ENCODE measurements at regions not wholly inside any gene's neighbourhood (a gene's known extent, or its start where the extent isn't known, plus 50 kb on each side); places are given as distances from the start of the nearest gene placed in this dataset.

DNA sequence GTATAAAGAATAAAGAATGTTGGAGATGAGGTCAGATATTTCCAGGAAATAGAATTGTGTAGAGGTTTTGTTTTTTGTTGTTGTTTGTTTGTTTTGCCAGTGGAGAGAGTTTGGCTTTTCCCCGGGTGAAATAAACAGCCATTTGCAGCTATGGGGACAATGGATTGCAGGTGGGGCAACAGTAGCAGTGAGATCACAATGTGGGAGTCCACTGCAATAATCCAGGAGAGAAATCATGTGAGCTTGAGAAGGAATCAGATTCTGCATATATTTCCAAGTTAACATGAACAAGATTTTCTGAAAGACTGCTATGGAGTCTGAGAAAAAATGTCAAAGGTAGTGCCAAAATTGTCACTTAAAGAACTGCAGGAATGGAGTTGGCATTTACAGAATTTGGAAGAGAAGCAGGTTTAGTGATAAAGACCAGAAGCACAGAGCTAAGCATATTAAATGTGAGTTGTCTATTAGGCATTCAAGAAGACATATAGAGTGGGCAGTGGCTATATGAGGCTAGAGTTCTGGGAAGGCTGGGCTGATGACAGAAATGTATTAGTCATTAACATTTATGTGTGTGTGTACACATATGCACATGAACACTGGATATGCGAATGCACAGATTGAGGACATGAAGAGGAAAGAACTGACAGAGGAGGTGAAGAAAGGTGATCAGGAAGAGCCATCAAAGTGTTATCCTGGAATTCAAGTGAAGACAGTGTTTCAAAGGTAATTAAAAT is 729.6 kb upstream of the PTBP2 start:
- DNase-seq (ENCODE audit: low read depth in 2 of 2): no peak

DNA sequence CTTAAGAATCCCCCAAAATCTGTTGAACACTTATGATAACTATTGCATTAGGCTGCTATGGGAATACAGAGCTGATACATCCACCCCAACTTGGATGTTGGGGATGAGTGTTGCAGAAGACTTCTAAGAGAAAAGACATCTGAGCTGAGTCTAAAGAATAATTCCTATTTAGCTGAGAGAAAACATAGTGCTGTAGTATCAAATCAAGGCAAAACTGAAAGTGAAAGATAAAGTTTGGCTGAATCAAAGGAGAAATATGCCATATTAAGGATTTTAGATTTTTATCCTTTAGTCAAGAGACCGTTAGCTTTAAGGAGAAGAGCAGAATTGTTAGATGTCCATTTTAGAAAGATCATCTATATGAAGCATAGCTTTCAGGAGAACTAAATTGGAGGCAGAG is 726.9 kb upstream of the PTBP2 start:
- DNase-seq (ENCODE audit: low read depth in 2 of 2): no peak

DNA sequence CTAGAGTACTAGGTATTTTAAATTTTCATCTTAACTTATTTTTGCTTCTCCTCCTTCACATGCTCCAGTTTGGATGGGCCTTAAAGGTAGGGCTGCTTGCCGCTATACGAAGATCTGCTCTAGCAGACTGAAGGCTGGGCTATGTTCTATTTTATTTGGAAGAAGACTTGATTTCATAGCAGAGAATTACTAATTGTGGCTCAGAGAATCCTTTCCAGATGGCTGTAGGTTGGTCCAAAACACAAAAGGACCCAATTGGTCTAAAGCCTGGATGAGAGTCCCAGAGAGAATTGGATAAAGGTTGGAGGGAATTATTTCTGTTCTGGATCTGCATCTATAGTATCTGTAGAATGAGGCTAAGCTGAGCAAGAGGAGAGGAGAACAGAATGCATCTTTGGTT is 719.4 kb upstream of the PTBP2 start:
- no peak for DNase-seq (ENCODE audit: low read depth in 2 of 2)

DNA sequence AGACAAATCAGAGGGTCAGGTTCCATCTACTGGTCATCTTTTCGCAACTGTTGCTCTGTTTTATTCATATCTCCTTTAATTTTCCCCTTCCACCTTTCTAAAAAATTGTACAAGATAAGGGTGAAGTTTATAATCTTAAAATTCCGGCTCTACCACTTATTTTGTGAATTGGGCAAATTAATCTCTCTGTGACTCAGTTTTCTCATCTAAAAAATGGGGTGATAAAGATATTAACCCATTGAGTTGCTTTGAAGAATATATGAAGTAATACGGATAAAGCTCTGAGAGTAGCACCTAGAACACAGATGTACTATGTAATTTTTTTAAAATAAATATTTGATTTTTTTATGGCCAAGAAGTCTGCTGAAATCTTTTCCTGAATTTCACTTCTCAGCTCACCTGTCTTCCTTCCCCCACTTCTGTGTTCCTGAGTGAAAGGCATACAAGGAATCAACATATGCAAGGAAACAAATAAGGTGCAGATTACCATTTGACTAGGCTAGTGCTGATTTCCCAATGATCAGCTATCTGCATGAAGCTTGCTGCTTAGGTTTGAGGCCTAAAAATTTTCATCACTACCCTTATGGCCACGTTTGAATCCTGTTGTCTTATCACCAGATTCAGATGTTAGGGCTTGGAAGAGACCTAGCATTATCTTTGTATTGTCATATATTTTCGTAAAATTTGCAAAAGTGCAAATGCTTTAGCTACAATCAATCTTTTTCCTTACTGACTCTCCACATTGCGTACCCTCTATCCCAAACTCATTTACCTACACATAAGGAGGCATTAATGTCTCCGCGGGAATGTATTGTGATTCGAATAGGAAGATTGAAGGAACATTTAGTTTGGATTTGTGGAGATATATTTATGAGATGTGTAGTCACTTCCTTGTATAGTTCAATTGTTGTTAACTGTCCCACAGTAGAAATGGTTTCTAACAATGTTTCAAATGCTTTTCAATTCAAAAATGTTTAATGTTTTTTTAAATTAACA is 718.3 kb upstream of the PTBP2 start:
- DNase-seq (ENCODE audit: low read depth in 2 of 2): no peak

DNA sequence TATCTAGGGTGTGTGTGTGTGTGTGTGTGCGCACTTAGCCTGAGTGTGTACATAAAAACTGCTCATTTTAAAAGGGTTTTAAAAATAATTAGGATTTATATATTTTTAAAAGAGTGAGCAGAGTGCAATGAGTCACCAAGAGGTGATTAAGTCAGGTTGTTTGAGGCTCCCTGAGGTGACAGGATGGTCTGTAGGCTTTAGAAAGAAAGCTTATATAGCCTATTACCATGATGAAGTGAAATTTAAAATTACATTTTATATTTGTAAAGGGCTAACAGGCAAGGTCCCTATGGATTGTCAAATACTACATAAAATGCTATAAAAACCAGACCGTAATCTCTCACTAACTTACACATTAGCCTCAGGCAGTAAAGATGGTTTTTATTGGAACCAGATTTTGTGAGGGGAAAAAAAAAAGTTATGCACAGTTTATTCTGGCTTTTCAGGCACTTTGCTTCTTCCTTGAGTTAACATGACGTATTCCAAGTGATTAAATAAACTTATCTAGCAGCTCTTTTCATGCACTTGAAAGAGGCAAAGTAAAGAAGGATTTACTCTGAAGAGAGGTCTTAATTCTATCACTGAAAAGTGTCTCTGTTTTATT is 711.7 kb upstream of the PTBP2 start:
- no peak for DNase-seq (ENCODE audit: low read depth in 2 of 2)

DNA sequence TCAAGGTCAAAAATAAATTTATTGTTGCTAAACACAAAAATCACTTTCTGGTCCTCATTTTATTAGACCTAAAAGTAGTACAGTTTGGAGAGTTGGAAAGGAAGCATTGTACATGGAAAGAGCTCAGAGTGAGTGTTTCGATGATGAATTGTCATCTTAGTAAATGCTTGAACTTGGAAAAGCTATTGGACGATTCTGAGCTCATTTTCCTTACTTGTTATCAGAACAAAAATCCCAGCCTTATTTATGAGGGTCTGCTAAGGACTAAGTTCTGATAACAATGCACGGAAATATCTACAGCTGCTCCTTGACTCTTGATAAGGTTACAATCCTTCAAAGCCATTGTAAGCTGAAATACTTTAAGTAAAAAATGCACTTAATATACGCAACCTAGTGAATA is 710.0 kb upstream of the PTBP2 start:
- no peak for DNase-seq (ENCODE audit: low read depth in 2 of 2)

DNA sequence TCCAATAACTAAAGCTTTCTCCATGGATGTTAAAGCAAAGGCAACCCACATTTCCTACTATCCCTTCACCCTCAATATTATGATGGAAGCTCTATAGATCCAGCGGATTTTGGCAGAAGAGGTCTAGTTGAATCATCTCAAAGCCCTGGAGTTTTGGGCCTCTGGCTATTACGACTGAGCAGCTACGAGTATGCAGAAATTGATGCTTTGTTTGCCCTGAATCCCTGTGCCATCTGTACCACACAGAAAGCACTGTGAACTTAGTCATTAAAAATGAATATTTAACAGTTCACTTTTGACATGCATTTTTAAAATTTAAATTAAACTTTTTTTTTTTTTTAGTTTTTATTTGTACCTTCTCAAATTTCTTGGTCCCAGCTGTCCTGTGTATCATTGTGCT is 705.4 kb upstream of the PTBP2 start:
- no peak for DNase-seq (ENCODE audit: low read depth in 2 of 2)

DNA sequence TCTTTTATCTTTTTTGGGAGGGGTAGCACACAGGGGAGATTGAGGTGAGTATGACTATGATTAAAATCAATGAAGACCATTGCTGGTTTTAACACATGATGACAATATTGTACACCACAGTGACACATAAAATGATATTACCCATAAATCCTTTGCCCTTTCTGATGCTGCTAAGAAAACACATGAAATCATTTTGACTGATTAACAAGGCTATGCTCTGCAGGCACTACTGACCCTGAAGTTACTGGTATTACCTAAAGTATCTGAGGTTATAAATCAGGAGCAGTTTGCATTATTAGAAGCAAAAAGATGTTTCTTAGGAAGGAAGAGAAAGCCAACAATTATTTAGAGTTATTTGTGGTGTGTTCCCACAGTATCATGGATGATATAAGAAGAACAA is 701.2 kb upstream of the PTBP2 start:
- no peak for DNase-seq (ENCODE audit: low read depth in 2 of 2)

DNA sequence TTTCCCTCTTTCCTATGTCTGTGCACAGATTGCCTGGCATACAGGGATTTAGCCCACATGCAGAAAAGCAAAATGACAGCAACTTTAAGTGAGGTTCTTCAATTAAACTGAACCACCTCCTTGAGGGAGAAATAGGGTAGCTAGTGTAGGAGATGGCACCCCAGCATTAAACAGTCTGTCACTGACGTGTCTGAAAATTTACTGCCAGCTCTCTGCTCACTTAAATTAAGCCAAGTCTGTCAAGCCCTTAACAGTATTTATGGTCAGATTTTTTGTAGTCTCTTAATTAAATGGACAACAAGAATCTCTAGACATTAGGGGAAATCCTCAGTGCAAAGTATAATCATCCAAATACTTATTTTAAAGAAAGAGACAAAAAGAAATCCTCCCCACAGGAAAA is 696.5 kb upstream of the PTBP2 start:
- DNase-seq (ENCODE audit: low read depth in 2 of 2): no peak

DNA sequence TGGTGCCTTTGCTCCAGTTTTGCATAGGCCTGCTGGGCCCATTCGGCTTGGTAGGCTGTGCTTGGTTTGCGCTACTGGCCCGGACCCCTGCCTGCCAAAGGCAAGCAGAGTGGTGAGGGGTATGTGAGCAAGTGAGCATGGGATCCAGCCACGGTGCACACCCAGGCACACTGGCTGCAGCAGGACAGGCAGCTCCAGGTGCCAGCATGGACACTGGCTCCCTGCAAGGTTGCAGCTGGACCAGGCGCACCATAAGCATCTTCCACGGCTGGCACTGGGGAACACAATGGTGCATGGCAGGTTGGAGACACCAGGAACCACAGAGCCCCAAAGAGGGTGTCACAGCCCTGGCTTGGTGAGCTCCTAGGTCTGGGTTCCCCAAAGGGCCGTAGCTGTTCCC is 693.5 kb upstream of the PTBP2 start:
- DNase-seq (ENCODE audit: low read depth in 2 of 2): no peak

DNA sequence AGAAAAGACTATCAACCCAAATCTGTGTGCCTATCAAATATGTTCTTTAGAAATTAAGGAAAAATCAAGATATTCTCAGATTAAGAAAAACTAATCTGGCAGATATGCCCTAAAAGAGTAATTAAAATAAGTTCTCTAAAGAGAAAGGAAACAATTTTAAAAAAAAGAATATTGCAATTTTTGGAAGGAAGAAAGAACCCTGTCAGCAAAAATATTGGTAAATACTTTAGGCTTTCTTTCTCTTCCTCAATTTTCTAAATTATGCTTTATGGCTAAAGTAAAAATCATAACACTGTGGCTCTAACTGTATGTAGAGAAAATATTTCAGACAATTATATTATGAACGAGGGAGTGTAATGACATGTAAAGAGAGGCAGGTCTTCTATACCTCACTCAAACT is 691.3 kb upstream of the PTBP2 start:
- no peak for DNase-seq (ENCODE audit: low read depth in 2 of 2)

DNA sequence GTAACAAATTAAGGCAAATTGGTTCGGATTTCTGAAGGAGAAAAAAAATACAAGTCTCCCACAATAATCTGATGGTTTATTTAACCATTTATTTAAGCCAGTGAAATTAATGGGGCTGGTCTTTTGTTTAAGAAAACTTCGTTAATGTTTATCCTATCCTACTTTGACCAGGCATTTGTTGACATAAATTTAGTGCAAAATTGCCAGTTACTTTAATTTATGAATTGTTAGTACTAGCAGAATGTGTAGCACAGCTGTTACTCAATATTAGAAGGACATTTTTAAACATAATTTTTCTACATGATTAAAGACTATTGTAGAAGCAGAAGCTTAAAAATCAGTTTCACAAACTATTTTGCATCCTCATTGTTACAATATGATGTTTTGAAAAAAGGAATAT is 687.6 kb upstream of the PTBP2 start:
- no peak for DNase-seq (ENCODE audit: low read depth in 2 of 2)

DNA sequence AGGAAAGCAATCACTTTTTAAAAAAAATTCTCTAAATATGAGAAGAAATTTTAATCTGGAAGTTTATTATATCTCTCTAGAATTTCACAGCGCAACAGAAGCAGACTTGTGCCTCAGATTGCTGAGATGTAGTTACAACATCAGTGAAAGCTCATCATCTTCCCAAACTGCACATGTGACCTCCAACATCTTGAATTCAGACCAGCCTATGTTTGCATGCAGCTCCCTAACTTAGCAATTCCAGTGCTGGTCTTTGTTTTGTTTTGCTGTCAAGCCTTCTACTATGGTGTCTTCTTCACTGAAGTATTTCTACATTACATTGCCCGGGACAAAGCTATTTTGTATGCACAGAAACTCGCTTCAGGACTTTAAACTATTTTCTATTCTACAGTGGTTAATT is 684.8 kb upstream of the PTBP2 start:
- no peak for DNase-seq (ENCODE audit: low read depth in 2 of 2)

DNA sequence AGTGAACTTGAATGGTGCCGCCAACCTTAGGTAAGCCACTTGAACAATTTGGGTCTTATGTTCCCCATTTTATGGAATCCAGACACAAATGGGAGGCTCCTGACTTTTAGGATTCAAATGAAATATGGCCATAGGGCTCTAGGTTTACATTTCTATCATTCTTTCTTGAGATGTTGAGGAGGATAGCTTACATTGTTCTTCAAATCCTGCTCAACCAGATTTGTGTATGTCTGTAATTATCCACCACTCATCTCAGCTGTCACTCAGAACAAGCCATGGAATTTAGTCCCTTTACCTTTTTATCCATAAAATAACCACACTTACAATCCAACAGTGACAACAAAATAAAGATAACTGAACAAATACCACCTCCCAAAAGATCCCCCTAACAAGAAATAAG is 682.9 kb upstream of the PTBP2 start:
- DNase-seq (ENCODE audit: low read depth in 2 of 2): no peak

DNA sequence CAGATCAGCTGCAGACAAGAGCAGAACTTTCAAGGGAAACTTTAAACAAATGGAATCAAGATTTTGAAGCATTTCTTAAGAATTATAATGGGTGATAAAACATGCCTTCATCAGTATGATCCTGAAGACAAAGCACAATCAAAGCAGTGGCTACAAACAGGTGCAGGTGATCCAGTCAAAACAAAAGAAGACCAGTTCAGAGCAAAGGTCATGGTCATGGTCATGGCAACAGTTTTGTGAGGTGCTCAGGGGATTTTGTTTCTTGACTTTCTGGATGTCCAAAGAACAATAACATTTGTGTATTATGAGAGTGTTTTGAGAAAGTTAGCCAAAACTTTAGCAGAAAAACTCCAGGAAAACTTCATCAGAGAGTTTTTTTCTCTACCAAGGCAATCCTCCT is 681.7 kb upstream of the PTBP2 start:
- no peak for DNase-seq (ENCODE audit: low read depth in 2 of 2)

DNA sequence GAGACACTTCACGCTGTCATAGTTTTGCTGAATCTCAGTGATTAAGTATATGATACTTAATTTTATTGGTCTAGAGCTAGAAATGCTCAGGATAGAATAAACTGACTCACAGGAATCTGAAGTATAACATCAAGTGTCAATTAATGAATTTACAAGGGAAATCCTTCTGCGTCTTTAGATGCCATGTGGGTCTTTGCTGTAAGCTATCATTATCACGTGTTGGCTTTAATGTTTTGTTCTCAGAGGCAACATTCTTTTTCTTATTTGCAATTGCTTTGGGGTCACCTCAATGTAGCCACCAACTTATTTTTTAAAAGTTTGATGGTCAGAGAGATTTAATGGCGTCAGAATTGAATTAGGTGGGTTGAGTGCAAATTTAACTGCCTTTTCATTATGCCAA is 680.1 kb upstream of the PTBP2 start:
- no peak for DNase-seq (ENCODE audit: low read depth in 2 of 2)

DNA sequence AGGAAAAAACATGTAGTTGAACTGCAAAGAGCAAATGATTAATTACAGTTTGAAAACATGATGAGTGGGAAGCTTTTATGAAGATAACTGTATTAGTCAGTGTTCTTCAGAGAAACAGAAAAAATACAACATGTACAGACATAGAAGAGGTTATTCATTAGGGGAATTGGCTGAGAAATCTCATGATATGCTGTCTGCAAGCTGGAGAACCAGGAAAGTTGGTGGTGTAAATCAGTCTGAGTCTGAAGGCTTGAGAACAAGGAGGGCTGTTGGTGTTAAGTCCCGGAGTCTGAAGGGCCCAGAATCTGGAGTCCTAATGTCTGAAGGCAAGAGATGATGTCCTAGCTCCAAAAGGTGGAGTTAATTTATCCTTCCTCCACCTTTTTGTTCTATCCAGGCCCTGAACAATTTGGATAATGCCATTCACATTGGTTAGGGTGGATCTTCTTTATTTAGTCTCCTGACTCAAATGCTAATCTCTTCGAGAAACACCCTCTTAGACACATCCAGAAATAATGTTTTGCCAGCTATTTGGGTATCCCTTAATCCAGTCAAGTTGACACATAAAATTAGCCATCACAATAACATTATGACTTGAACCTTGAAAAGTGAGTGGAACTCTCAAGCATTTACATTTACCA is 672.9 kb upstream of the PTBP2 start:
- DNase-seq (ENCODE audit: low read depth in 2 of 2): no peak

DNA sequence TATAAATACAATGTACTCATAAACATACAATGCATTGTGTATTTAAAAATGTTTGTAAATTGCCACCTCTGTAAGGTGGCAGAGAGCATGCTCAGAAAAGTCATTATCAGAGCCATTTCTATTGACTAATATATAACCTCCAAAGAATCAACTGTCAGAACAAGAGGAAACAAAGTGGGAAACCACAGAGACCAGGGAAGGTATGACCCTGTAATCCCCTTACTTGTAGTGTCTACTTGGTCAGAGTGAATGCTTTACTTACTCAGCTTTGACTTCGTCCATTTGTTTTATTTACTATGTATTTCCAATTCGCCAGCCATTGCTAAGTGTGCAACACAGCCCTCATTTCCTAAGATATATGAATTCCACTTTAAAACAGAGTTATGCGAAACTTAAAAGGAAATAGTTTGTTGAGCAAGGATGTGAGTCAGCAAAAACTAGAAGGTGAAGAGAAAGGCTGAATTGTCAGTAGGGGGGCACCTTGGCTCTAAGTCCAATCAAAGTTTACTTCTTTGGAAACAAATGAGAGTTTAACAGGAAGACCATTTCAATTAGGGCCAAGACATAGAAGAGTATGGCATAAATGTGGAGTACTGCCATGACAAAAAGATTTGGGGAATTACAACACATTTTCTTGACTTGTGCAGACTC is 671.7 kb upstream of the PTBP2 start:
- DNase-seq (ENCODE audit: low read depth in 2 of 2): no peak

DNA sequence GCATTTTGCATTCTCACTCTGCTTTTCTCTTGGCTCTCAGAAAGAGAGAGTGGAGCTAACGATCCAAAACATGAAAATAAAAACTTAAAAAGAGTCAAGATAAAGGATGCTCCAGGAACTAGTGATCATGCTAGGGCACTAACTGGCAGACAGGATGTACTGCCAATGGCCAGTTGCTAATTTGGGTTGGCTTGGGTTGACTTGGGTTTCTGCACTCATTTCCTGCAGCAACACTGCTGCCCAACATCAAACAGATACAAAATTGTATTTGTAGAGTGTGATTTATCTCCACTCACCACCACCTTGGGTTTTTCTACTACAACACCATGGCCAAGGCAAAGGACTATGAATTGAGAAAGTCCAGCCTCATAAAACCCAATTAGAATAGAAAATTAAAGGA is 662.3 kb upstream of the PTBP2 start:
- DNase-seq (ENCODE audit: low read depth in 2 of 2): no peak

DNA sequence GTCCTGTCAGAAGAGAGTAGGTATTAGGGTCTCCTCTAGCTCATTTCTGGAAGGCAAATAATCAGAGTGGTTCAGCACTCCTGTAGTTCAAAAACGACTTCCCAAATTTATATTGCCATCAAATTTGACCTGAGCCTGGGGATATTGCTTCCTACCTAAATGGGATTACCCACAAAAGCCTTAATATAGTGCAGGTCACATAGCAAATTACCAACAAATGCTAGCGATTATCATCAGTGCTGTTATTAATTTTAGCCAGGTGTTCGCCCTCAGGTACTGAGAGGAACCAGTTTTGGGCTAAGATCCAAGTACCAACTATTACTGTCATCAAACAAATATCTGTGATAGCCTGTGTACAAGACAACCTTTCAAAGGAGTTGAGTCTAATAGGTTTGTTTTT is 661.8 kb upstream of the PTBP2 start:
- no peak for DNase-seq (ENCODE audit: low read depth in 2 of 2)

DNA sequence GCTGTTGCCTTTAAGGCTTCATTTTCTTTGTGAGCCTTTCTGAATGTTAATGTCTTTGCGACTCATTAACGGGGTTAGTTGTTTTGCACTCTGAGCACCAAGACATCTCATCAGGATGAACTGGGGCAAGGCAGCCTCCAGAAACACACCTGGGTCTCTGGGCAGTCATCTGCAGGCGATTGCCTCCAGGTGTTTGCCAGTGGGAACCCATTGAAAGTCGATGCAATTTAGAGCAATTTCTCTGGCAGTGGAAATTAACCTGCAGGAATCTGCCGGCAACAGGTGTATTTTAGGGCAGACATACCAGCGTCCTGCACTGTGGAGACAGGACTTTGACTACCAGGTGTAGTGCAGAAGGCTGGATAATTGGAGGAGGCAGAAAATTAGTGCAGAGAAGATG is 661.0 kb upstream of the PTBP2 start:
- DNase-seq (ENCODE audit: low read depth in 2 of 2): no peak

DNA sequence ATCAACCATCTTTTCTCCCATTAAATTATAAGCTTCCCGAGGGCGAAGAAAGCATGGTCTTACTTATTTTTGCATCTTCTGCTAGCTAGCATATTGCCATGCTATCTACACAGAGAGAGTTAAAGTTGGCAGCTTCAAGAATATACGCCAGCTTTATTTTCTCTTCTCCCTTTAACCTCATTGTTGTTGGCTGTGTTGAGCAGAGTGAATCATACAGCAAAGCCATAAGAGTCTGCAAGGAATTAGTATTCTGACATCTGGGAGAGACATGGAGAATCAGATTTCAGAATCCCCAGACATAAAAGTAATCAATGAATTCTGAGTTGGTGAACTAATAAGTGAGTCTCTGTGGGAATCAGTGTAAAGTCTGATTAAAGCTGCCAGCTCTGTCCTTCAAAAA is 649.6 kb upstream of the PTBP2 start:
- DNase-seq (ENCODE audit: low read depth in 2 of 2): no peak
